Osteocyte (in vitro differentiated cells): ENCODE measurements at regions not wholly inside any gene's neighbourhood (a gene's known extent, or its start where the extent isn't known, plus 50 kb on each side); places are given as distances from the start of the nearest gene placed in this dataset.
A peak's percentile ranks its signal among the peaks of the same experiment; 100 is the strongest.

Experiments
- DNase-seq: peaks from one replicate; pipeline ENCODE4 v3.0.0; 2021; ENCODE audit warnings: mixed read lengths; ENCODE audit not compliant: unreplicated experiment; ENCODE audit errors: extremely low spot score
- H3K27ac Mint-ChIP-seq: one replicate; pipeline ENCODE4 v1.8.0; 2021; ENCODE audit warnings: mild to moderate bottlenecking, mixed read lengths; ENCODE audit not compliant: unreplicated experiment
- H3K27me3 Mint-ChIP-seq: one replicate; pipeline ENCODE4 v1.8.0; 2021; ENCODE audit warnings: mixed read lengths; ENCODE audit not compliant: unreplicated experiment
- H3K36me3 Mint-ChIP-seq: one replicate; pipeline ENCODE4 v1.8.0; 2021; ENCODE audit warnings: mixed read lengths; ENCODE audit not compliant: unreplicated experiment
- H3K4me1 Mint-ChIP-seq: one replicate; pipeline ENCODE4 v1.8.0; 2021; ENCODE audit warnings: mixed read lengths; ENCODE audit not compliant: unreplicated experiment
- H3K4me3 Mint-ChIP-seq: one replicate; pipeline ENCODE4 v1.8.0; 2021; ENCODE audit warnings: mild to moderate bottlenecking, moderate library complexity, mixed read lengths; ENCODE audit not compliant: unreplicated experiment
- H3K9me3 Mint-ChIP-seq: one replicate; pipeline ENCODE4 v1.8.0; 2021; ENCODE audit warnings: mixed read lengths; ENCODE audit not compliant: unreplicated experiment
- CTCF ChIP-seq: fragments of 200-600 bp; sonication (generic); IDR thresholded peaks from 2 replicates; pipeline ENCODE4 v1.5.0; 2021; ENCODE audit warnings: antibody characterized with exemption, mild to moderate bottlenecking, moderate library complexity

GRCh38 chr1:187396226-187396625, 567.5 kb downstream of the PLA2G4A start:
- peaks cover 4% of the 10 kb centered on the region for H3K4me1 Mint-ChIP-seq
- H3K9me3 Mint-ChIP-seq: peaks cover 3% of the 10 kb centered on the region
- H3K27ac Mint-ChIP-seq: no peak overlapping the region
- H3K36me3 Mint-ChIP-seq: no peaks in the 10 kb centered on the region
- no peak overlapping the region for H3K4me3 Mint-ChIP-seq
- H3K27me3 Mint-ChIP-seq: no peaks in the 10 kb centered on the region
- no peak for DNase-seq
- TF ChIP-seq CTCF: no peak

GRCh38 chr1:187396929-187397796, 568.4 kb downstream of the PLA2G4A start:
- no peak overlapping the region for H3K27ac Mint-ChIP-seq
- peaks cover 3% of the 10 kb centered on the region for H3K9me3 Mint-ChIP-seq
- H3K36me3 Mint-ChIP-seq: no peaks in the 10 kb centered on the region
- DNase-seq: no peak
- peaks cover 4% of the 10 kb centered on the region for H3K4me1 Mint-ChIP-seq
- no peak for TF ChIP-seq CTCF
- H3K4me3 Mint-ChIP-seq: no peak overlapping the region
- no peaks in the 10 kb centered on the region for H3K27me3 Mint-ChIP-seq

GRCh38 chr1:187408212-187409004, 579.7 kb downstream of the PLA2G4A start:
- no peak for DNase-seq
- no peaks in the 10 kb centered on the region for H3K36me3 Mint-ChIP-seq
- peaks cover 10% of the 10 kb centered on the region for H3K4me1 Mint-ChIP-seq
- no peak overlapping the region for H3K4me3 Mint-ChIP-seq
- no peak for TF ChIP-seq CTCF
- H3K27me3 Mint-ChIP-seq: no peaks in the 10 kb centered on the region
- peak overlapping the region; percentile 59 for H3K27ac Mint-ChIP-seq
- H3K9me3 Mint-ChIP-seq: no peaks in the 10 kb centered on the region

GRCh38 chr1:187409341-187409740, 580.6 kb downstream of the PLA2G4A start:
- Mint-ChIP-seq H3K27me3 (no peaks in the 10 kb centered on the region), H3K4me3 (no peak overlapping the region), H3K4me1 (peaks cover 10% of the 10 kb centered on the region), H3K9me3 (no peaks in the 10 kb centered on the region), H3K27ac (peak overlapping the region; percentile 59), H3K36me3 (no peaks in the 10 kb centered on the region)
- TF ChIP-seq CTCF: no peak
- DNase-seq: no peak

GRCh38 chr1:187411118-187411517, 582.4 kb downstream of the PLA2G4A start:
- H3K4me3 Mint-ChIP-seq: no peak overlapping the region
- H3K4me1 Mint-ChIP-seq: peaks cover 16% of the 10 kb centered on the region
- TF ChIP-seq CTCF: no peak
- H3K36me3 Mint-ChIP-seq: no peaks in the 10 kb centered on the region
- H3K27me3 Mint-ChIP-seq: no peaks in the 10 kb centered on the region
- DNase-seq: no peak
- no peak overlapping the region for H3K27ac Mint-ChIP-seq
- H3K9me3 Mint-ChIP-seq: no peaks in the 10 kb centered on the region
